ENCODE measurements at regions not wholly inside any gene's neighbourhood (a gene's known extent, or its start where the extent isn't known, plus 50 kb on each side); places are given as distances from the start of the nearest gene placed in this dataset.

GRCh38 chr7:7122701-7123281 is 59.6 kb upstream of the C1GALT1 start:
- DNase-seq = no peak

GRCh38 chr7:7125963-7126362 is 56.4 kb upstream of the C1GALT1 start:
- DNase-seq = no peak

- no peak for DNase-seq
These were observed 54.6 kb upstream of the C1GALT1 start for GRCh38 chr7:7127773-7128172.

- DNase-seq = no peak
These were observed 53.0 kb upstream of the C1GALT1 start for GRCh38 chr7:7129381-7129780.

- DNase-seq = no peak
These were observed 51.1 kb upstream of the C1GALT1 start for GRCh38 chr7:7131273-7131672.
